ENCODE measurements at regions not wholly inside any gene's neighbourhood (a gene's known extent, or its start where the extent isn't known, plus 50 kb on each side); places are given as distances from the start of the nearest gene placed in this dataset.

- DNase-seq (ENCODE audit: low spot score, unreplicated experiment), result no peak
- no peak for TF ChIP-seq CTCF (IDR thresholded peaks at IDR 0.05; ENCODE audit: unreplicated experiment)
- H3K9me3 Mint-ChIP-seq (ENCODE audit: low read depth), result no peaks in the 10 kb centered on the region
- H3K4me1 Mint-ChIP-seq (ENCODE audit: low read depth), result peaks cover 4% of the 10 kb centered on the region
- H3K4me3 Mint-ChIP-seq (ENCODE audit: low read depth), result no peak overlapping the region
- H3K36me3 Mint-ChIP-seq (ENCODE audit: insufficient read depth), result no peaks in the 10 kb centered on the region
- H3K27me3 Mint-ChIP-seq, result peaks cover 3% of the 10 kb centered on the region
- no peak overlapping the region for H3K27ac Mint-ChIP-seq
Measured at GRCh38 chr2:145930318-145930717, 1410.4 kb upstream of the ZEB2 start.

- Mint-ChIP-seq H3K4me1 (ENCODE audit: low read depth) (peaks cover 4% of the 10 kb centered on the region), H3K4me3 (ENCODE audit: low read depth) (no peak overlapping the region), H3K9me3 (ENCODE audit: low read depth) (no peaks in the 10 kb centered on the region), H3K27me3 (peaks cover 3% of the 10 kb centered on the region), H3K27ac (no peak overlapping the region), H3K36me3 (ENCODE audit: insufficient read depth) (no peaks in the 10 kb centered on the region)
- no peak for DNase-seq (ENCODE audit: low spot score, unreplicated experiment)
- no peak for TF ChIP-seq CTCF (IDR thresholded peaks at IDR 0.05; ENCODE audit: unreplicated experiment)
Measured at GRCh38 chr2:145927131-145927950, 1407.4 kb upstream of the ZEB2 start.

DNA sequence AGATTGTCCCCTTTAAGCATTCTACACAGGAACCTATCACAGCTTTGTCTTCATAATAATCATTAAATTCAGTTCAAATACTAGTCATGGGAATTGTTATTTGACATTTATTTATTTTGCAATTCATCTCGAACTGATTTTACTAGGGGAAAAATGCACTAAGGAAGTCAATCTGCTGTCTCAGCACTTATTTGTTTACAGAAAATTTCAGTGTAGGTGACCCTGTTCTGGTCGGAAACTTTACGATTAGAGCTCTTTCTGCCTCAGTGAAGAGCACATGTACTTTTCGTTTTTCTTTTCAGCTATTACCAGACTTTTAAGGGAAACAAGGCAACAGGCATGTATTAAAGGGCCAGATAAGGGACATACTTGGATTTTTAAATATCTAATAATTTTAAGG, 1405.7 kb upstream of the ZEB2 start:
- no peaks in the 10 kb centered on the region for H3K36me3 Mint-ChIP-seq (ENCODE audit: insufficient read depth)
- no peak overlapping the region for H3K27ac Mint-ChIP-seq
- TF ChIP-seq CTCF (IDR thresholded peaks at IDR 0.05; ENCODE audit: unreplicated experiment), result no peak
- no peak overlapping the region for H3K4me3 Mint-ChIP-seq (ENCODE audit: low read depth)
- H3K9me3 Mint-ChIP-seq (ENCODE audit: low read depth), result no peaks in the 10 kb centered on the region
- H3K27me3 Mint-ChIP-seq, result peaks cover 3% of the 10 kb centered on the region
- H3K4me1 Mint-ChIP-seq (ENCODE audit: low read depth), result peaks cover 4% of the 10 kb centered on the region
- DNase-seq (ENCODE audit: low spot score, unreplicated experiment), result no peak

DNA sequence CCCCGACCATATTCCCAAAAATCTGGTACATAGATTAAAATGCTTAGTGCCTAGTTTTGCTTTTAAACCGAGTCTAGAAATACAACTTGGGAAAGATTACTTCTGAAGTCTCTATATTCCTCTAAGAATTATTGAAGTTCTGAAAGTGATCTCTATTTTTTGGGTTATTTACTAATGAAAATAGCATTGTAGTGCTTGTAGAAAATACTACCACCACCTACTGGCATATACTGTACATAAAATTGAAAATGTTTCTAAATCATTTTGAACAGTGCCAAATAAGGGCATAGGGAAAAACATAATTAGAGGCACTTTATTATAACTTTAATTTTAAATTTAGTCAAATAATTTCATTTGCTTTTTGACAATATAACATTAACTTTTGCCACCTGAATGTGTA, 1399.6 kb upstream of the ZEB2 start:
- Mint-ChIP-seq H3K27me3 (peaks cover 7% of the 10 kb centered on the region), H3K36me3 (ENCODE audit: insufficient read depth) (no peaks in the 10 kb centered on the region), H3K9me3 (ENCODE audit: low read depth) (no peaks in the 10 kb centered on the region), H3K27ac (no peak overlapping the region), H3K4me3 (ENCODE audit: low read depth) (no peak overlapping the region), H3K4me1 (ENCODE audit: low read depth) (no peaks in the 10 kb centered on the region)
- no peak for DNase-seq (ENCODE audit: low spot score, unreplicated experiment)
- no peak for TF ChIP-seq CTCF (IDR thresholded peaks at IDR 0.05; ENCODE audit: unreplicated experiment)

DNA sequence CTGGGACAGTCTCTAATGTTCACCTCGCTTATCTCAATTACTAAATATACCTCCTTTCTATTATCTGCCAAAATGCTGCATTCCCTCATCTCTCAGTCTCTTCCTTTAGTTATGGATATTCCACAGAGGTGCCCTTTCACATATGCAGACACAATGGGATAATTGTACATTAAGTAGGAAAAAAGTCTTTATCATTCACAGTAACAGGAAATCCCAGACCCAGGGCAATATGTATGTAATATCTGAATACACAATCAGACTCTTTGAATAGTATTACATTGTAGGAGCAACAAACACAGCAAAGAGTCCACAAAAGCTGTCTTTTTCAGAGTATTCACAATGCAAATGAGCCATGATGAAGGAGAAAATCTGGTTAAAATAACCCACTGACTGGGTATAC, 1399.0 kb upstream of the ZEB2 start:
- Mint-ChIP-seq H3K27me3 (peaks cover 7% of the 10 kb centered on the region), H3K4me1 (ENCODE audit: low read depth) (no peaks in the 10 kb centered on the region), H3K36me3 (ENCODE audit: insufficient read depth) (no peaks in the 10 kb centered on the region), H3K9me3 (ENCODE audit: low read depth) (no peaks in the 10 kb centered on the region), H3K4me3 (ENCODE audit: low read depth) (no peak overlapping the region), H3K27ac (no peak overlapping the region)
- no peak for DNase-seq (ENCODE audit: low spot score, unreplicated experiment)
- no peak for TF ChIP-seq CTCF (IDR thresholded peaks at IDR 0.05; ENCODE audit: unreplicated experiment)

All from progenitor cell of endocrine pancreas (in vitro differentiated cells).